ENCODE measurements at regions not wholly inside any gene's neighbourhood (a gene's known extent, or its start where the extent isn't known, plus 50 kb on each side); places are given as distances from the start of the nearest gene placed in this dataset.

GRCh38 chr13:88097541-88097940 is 426.4 kb downstream of the SLITRK5 start:
- Histone ChIP-seq H3K27me3 (ENCODE audit: low read length) (no peaks in the 10 kb centered on the region), H3K4me2 (ENCODE audit: low read length) (no peak overlapping the region), H4K20me1 (ENCODE audit: low read length) (no peaks in the 10 kb centered on the region), H3F3A (ENCODE audit: low read length, unreplicated experiment) (no peaks in the 10 kb centered on the region), H3K79me2 (ENCODE audit: low read length) (no peaks in the 10 kb centered on the region), H3K36me3 (ENCODE audit: low read depth, low read length) (no peaks in the 10 kb centered on the region), H3K4me3 (ENCODE audit: low read length) (no peak overlapping the region), H2AFZ (ENCODE audit: low read length) (no peak overlapping the region), H3K4me1 (ENCODE audit: insufficient read depth, low read length) (no peaks in the 10 kb centered on the region), H3K9me2 (replicated peaks; ENCODE audit: low read length) (no peaks in the 10 kb centered on the region), H3K27ac (ENCODE audit: low read length) (no peak overlapping the region), H3K9me3 (ENCODE audit: low read length) (no peaks in the 10 kb centered on the region), H3K9ac (ENCODE audit: low read length) (no peak overlapping the region)
- intact Hi-C loops (cut with micrococcal nuclease), result no loop called here
- no TSS peak for BruUV-seq (replicated peaks)
- ATAC-seq (no peak), DNase-seq (no peak)
- POLR2A ChIA-PET (ENCODE audit: unreplicated experiment), result no interaction called here
- CTCF ChIA-PET, result no interaction called here
- TF ChIP-seq EZH2phosphoT487 (IDR thresholded peaks at IDR 0.05; ENCODE audit: borderline replicate concordance, low read length) (no peak), EZH2 (IDR thresholded peaks at IDR 0.05; ENCODE audit: low read length, unreplicated experiment) (no peak), CTCF (conservative IDR thresholded peaks at IDR 0.05; ENCODE audit: low read depth, low read length) (no peak)

- no peaks in the 10 kb centered on the region for H3K36me3 ChIP-seq (ENCODE audit: low read depth, low read length)
- H3K4me1 ChIP-seq (ENCODE audit: insufficient read depth, low read length), result no peaks in the 10 kb centered on the region
- no TSS peak for BruUV-seq (replicated peaks)
- H3K9ac ChIP-seq (ENCODE audit: low read length), result no peak overlapping the region
- no peaks in the 10 kb centered on the region for H4K20me1 ChIP-seq (ENCODE audit: low read length)
- TF ChIP-seq CTCF (conservative IDR thresholded peaks at IDR 0.05; ENCODE audit: low read depth, low read length) (no peak), EZH2 (IDR thresholded peaks at IDR 0.05; ENCODE audit: low read length, unreplicated experiment) (no peak), EZH2phosphoT487 (IDR thresholded peaks at IDR 0.05; ENCODE audit: borderline replicate concordance, low read length) (no peak)
- H3K27ac ChIP-seq (ENCODE audit: low read length), result no peak overlapping the region
- ChIA-PET CTCF (no interaction called here), POLR2A (ENCODE audit: unreplicated experiment) (no interaction called here)
- ATAC-seq (no peak), DNase-seq (no peak)
- no peaks in the 10 kb centered on the region for H3K9me2 ChIP-seq (replicated peaks; ENCODE audit: low read length)
- H3F3A ChIP-seq (ENCODE audit: low read length, unreplicated experiment), result no peaks in the 10 kb centered on the region
- H3K4me2 ChIP-seq (ENCODE audit: low read length), result no peak overlapping the region
- H3K9me3 ChIP-seq (ENCODE audit: low read length), result no peaks in the 10 kb centered on the region
- no peaks in the 10 kb centered on the region for H3K79me2 ChIP-seq (ENCODE audit: low read length)
- no peak overlapping the region for H2AFZ ChIP-seq (ENCODE audit: low read length)
- intact Hi-C loops (cut with micrococcal nuclease), result no loop called here
- no peaks in the 10 kb centered on the region for H3K27me3 ChIP-seq (ENCODE audit: low read length)
- H3K4me3 ChIP-seq (ENCODE audit: low read length), result no peak overlapping the region
Measured at GRCh38 chr13:88103824-88104223, 432.7 kb downstream of the SLITRK5 start.

GRCh38 chr13:88104576-88104975 is 433.4 kb downstream of the SLITRK5 start:
- H3F3A ChIP-seq (ENCODE audit: low read length, unreplicated experiment), result no peaks in the 10 kb centered on the region
- H3K36me3 ChIP-seq (ENCODE audit: low read depth, low read length), result no peaks in the 10 kb centered on the region
- H3K9me2 ChIP-seq (replicated peaks; ENCODE audit: low read length), result no peaks in the 10 kb centered on the region
- no TSS peak for BruUV-seq (replicated peaks)
- no peaks in the 10 kb centered on the region for H3K4me1 ChIP-seq (ENCODE audit: insufficient read depth, low read length)
- ChIA-PET POLR2A (ENCODE audit: unreplicated experiment) (no interaction called here), CTCF (no interaction called here)
- TF ChIP-seq CTCF (conservative IDR thresholded peaks at IDR 0.05; ENCODE audit: low read depth, low read length) (no peak), EZH2phosphoT487 (IDR thresholded peaks at IDR 0.05; ENCODE audit: borderline replicate concordance, low read length) (no peak), EZH2 (IDR thresholded peaks at IDR 0.05; ENCODE audit: low read length, unreplicated experiment) (no peak)
- H3K4me2 ChIP-seq (ENCODE audit: low read length), result no peak overlapping the region
- no peak overlapping the region for H3K4me3 ChIP-seq (ENCODE audit: low read length)
- ATAC-seq (no peak), DNase-seq (no peak)
- intact Hi-C loops (cut with micrococcal nuclease), result no loop called here
- no peaks in the 10 kb centered on the region for H3K27me3 ChIP-seq (ENCODE audit: low read length)
- no peaks in the 10 kb centered on the region for H4K20me1 ChIP-seq (ENCODE audit: low read length)
- H3K9ac ChIP-seq (ENCODE audit: low read length), result no peak overlapping the region
- H3K27ac ChIP-seq (ENCODE audit: low read length), result no peak overlapping the region
- H2AFZ ChIP-seq (ENCODE audit: low read length), result no peak overlapping the region
- H3K9me3 ChIP-seq (ENCODE audit: low read length), result no peaks in the 10 kb centered on the region
- H3K79me2 ChIP-seq (ENCODE audit: low read length), result no peaks in the 10 kb centered on the region
